ENCODE measurements at regions not wholly inside any gene's neighbourhood (a gene's known extent, or its start where the extent isn't known, plus 50 kb on each side); places are given as distances from the start of the nearest gene placed in this dataset.

DNA sequence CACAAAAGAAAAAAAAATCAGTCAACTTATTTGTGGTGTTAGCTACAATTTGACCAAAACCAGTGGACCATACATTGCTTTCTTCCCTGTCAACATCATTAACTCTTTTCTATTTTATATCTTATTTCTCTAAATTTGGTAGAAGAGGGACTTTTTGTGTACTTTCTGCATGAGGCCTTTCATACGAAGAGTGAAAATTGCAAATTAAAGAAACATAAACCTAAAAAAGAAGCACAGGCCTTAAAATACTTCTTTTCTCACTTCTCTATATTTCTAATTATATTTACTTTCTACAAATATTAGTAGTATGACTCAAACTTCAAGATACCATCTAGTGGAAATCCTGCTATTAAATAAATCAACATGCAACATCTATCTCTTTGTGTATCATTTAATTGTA lies 1073.4 kb upstream of the ZEB2 start (continued):
- TF ChIP-seq GLIS1 (tag by site-specific recombination; IDR thresholded peaks at IDR 0.05), result no peak
- no peak for TF ChIP-seq ZNF311 (tag by site-specific recombination; IDR thresholded peaks at IDR 0.05; ENCODE audit: borderline replicate concordance)
- TF ChIP-seq HOXA7 (CRISPR knock-in tag; IDR thresholded peaks at IDR 0.05; ENCODE audit: borderline replicate concordance), result no peak

DNA sequence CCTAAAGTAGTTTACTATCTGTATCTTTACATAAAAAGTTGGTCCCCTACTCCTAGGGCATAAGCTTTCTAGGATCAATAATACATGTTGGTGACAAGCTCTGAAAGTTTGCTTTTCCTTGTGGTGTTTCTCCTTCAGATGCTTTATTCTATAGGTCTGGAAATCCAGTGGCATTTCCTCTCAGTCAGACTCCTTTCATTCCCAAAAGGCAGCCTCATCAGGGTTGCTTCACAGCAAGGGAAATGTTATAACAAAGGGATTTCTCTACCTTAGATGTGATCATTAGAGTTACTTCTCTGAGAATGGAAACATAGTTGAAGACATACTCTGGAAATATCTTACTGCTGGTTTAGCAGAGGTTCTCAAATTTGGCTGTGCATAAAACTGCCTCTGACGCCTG lies 1072.4 kb upstream of the ZEB2 start:
- CTCF ChIA-PET, result interaction anchor here (1.1 kb wide), 2 partner anchors 9 to 28 kb away, joined by 3 read pairs; no protein-coding TSS in a partner anchor
- POLR2A ChIA-PET, result no interaction called here
- Histone ChIP-seq H3K4me3 (ENCODE audit: low read depth, low read length) (no peak overlapping the region), H3K9me3 (ENCODE audit: control insufficient read depth, insufficient read depth, low read depth, low read length) (no peaks in the 10 kb centered on the region; the same call in 1 of the 2 replicates), H3K4me1 (ENCODE audit: control insufficient read depth, insufficient read depth, low read length) (0 out of 2 replicates have a peak, but pooled peaks cover 2% of the 10 kb centered on the region), H3K36me3 (ENCODE audit: control insufficient read depth in 2 of 2, insufficient read depth in 1 of 2, low read length in 2 of 2) (no peaks in the 10 kb centered on the region), H3K27ac (ENCODE audit: extremely low read depth, low read depth, low read length) (no peak overlapping the region)
- TF ChIP-seq ZNF548 (tag by site-specific recombination; IDR thresholded peaks at IDR 0.05) (no peak), KLF9 (tag by site-specific recombination; IDR thresholded peaks at IDR 0.05; ENCODE audit: low read depth) (no peak), REPIN1 (tag by site-specific recombination; IDR thresholded peaks at IDR 0.05; ENCODE audit: low read depth) (no peak), ZIC2 (tag by site-specific recombination; IDR thresholded peaks at IDR 0.05) (no peak), ZNF426 (tag by site-specific recombination; IDR thresholded peaks at IDR 0.05) (no peak), ZNF560 (tag by site-specific recombination; IDR thresholded peaks at IDR 0.05; ENCODE audit: borderline replicate concordance) (no peak)
- TF ChIP-seq, protein P1, sequence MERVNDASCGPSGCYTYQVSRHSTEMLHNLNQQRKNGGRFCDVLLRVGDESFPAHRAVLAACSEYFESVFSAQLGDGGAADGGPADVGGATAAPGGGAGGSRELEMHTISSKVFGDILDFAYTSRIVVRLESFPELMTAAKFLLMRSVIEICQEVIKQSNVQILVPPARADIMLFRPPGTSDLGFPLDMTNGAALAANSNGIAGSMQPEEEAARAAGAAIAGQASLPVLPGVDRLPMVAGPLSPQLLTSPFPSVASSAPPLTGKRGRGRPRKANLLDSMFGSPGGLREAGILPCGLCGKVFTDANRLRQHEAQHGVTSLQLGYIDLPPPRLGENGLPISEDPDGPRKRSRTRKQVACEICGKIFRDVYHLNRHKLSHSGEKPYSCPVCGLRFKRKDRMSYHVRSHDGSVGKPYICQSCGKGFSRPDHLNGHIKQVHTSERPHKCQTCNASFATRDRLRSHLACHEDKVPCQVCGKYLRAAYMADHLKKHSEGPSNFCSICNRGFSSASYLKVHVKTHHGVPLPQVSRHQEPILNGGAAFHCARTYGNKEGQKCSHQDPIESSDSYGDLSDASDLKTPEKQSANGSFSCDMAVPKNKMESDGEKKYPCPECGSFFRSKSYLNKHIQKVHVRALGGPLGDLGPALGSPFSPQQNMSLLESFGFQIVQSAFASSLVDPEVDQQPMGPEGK (tag by site-specific recombination; IDR thresholded peaks at IDR 0.05), result no peak
- TF ChIP-seq, protein P2, sequence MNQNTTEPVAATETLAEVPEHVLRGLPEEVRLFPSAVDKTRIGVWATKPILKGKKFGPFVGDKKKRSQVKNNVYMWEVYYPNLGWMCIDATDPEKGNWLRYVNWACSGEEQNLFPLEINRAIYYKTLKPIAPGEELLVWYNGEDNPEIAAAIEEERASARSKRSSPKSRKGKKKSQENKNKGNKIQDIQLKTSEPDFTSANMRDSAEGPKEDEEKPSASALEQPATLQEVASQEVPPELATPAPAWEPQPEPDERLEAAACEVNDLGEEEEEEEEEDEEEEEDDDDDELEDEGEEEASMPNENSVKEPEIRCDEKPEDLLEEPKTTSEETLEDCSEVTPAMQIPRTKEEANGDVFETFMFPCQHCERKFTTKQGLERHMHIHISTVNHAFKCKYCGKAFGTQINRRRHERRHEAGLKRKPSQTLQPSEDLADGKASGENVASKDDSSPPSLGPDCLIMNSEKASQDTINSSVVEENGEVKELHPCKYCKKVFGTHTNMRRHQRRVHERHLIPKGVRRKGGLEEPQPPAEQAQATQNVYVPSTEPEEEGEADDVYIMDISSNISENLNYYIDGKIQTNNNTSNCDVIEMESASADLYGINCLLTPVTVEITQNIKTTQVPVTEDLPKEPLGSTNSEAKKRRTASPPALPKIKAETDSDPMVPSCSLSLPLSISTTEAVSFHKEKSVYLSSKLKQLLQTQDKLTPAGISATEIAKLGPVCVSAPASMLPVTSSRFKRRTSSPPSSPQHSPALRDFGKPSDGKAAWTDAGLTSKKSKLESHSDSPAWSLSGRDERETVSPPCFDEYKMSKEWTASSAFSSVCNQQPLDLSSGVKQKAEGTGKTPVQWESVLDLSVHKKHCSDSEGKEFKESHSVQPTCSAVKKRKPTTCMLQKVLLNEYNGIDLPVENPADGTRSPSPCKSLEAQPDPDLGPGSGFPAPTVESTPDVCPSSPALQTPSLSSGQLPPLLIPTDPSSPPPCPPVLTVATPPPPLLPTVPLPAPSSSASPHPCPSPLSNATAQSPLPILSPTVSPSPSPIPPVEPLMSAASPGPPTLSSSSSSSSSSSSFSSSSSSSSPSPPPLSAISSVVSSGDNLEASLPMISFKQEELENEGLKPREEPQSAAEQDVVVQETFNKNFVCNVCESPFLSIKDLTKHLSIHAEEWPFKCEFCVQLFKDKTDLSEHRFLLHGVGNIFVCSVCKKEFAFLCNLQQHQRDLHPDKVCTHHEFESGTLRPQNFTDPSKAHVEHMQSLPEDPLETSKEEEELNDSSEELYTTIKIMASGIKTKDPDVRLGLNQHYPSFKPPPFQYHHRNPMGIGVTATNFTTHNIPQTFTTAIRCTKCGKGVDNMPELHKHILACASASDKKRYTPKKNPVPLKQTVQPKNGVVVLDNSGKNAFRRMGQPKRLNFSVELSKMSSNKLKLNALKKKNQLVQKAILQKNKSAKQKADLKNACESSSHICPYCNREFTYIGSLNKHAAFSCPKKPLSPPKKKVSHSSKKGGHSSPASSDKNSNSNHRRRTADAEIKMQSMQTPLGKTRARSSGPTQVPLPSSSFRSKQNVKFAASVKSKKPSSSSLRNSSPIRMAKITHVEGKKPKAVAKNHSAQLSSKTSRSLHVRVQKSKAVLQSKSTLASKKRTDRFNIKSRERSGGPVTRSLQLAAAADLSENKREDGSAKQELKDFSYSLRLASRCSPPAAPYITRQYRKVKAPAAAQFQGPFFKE (tag by site-specific recombination; IDR thresholded peaks at IDR 0.05; ENCODE audit: borderline replicate concordance), result no peak

DNA sequence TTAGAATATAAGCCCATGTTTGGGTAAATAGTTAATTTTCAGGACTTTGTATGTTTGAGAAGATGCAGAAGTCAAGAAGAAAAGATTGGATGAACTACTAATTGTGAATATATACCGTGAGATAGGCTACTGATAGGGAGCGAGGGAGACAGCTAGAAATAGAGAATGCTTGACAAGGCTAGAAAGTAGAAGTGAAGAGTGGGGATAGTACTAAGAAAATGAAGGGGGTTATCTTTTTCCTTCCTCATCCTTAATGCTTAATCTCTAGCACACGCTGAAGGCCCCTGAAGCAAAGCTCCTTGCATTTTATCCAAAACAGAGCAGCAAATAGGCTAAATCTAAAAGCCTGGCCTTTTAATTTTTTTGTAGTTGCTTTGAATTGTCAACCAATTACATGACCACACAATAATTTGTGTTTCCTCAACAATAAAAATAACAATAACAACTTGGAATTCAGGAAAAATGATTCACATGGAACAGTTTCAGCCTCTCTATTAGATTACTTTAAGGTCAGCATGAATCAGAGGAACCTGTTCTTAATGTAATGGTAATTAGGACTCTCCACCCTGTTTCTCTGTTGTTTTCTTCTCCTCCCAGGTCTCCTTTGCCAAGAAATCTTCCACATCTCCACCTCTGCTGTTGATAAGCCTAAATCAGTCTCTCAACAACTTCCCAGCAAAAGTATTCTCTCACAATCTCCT lies 1071.3 kb upstream of the ZEB2 start:
- Histone ChIP-seq H3K4me1 (ENCODE audit: control insufficient read depth, insufficient read depth, low read length) (0 out of 2 replicates have a peak, but pooled peaks cover 2% of the 10 kb centered on the region), H3K27ac (ENCODE audit: extremely low read depth, low read depth, low read length) (no peak overlapping the region), H3K36me3 (ENCODE audit: control insufficient read depth in 2 of 2, insufficient read depth in 1 of 2, low read length in 2 of 2) (no peaks in the 10 kb centered on the region), H3K9me3 (ENCODE audit: control insufficient read depth, insufficient read depth, low read depth, low read length) (no peaks in the 10 kb centered on the region; the same call in 1 of the 2 replicates), H3K4me3 (ENCODE audit: low read depth, low read length) (no peak overlapping the region)
- ChIA-PET CTCF (interaction anchor here (1.1 kb wide), 1 partner anchor 27 kb away, joined by 3 read pairs; no protein-coding TSS in a partner anchor), POLR2A (no interaction called here)
- no peak for TF ChIP-seq ZNF670 (tag by site-specific recombination; IDR thresholded peaks at IDR 0.05; ENCODE audit: low read depth)
- TF ChIP-seq ZNF707 (tag by site-specific recombination; IDR thresholded peaks at IDR 0.05), result no peak
- no peak for TF ChIP-seq ZNF777 (tag by site-specific recombination; IDR thresholded peaks at IDR 0.05; ENCODE audit: borderline replicate concordance)
- TF ChIP-seq, protein P3, sequence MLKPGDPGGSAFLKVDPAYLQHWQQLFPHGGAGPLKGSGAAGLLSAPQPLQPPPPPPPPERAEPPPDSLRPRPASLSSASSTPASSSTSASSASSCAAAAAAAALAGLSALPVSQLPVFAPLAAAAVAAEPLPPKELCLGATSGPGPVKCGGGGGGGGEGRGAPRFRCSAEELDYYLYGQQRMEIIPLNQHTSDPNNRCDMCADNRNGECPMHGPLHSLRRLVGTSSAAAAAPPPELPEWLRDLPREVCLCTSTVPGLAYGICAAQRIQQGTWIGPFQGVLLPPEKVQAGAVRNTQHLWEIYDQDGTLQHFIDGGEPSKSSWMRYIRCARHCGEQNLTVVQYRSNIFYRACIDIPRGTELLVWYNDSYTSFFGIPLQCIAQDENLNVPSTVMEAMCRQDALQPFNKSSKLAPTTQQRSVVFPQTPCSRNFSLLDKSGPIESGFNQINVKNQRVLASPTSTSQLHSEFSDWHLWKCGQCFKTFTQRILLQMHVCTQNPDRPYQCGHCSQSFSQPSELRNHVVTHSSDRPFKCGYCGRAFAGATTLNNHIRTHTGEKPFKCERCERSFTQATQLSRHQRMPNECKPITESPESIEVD (tag by site-specific recombination; IDR thresholded peaks at IDR 0.05), result no peak
- no peak for TF ChIP-seq ZNF548 (tag by site-specific recombination; IDR thresholded peaks at IDR 0.05)
- no peak for TF ChIP-seq ZNF433 (tag by site-specific recombination; IDR thresholded peaks at IDR 0.05; ENCODE audit: low read depth)
- TF ChIP-seq, protein P4, sequence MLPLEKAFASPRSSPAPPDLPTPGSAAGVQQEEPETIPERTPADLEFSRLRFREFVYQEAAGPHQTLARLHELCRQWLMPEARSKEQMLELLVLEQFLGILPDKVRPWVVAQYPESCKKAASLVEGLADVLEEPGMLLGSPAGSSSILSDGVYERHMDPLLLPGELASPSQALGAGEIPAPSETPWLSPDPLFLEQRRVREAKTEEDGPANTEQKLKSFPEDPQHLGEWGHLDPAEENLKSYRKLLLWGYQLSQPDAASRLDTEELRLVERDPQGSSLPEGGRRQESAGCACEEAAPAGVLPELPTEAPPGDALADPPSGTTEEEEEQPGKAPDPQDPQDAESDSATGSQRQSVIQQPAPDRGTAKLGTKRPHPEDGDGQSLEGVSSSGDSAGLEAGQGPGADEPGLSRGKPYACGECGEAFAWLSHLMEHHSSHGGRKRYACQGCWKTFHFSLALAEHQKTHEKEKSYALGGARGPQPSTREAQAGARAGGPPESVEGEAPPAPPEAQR (tag by site-specific recombination; IDR thresholded peaks at IDR 0.05), result no peak
- TF ChIP-seq, protein P5, sequence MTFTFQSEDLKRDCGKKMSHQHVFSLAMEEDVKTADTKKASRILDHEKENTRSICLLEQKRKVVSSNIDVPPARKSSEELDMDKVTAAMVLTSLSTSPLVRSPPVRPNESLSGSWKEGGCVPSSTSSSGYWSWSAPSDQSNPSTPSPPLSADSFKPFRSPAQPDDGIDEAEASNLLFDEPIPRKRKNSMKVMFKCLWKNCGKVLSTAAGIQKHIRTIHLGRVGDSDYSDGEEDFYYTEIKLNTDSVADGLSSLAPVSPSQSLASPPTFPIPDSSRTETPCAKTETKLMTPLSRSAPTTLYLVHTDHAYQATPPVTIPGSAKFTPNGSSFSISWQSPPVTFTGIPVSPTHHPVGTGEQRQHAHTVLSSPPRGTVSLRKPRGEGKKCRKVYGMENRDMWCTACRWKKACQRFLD (tag by site-specific recombination; IDR thresholded peaks at IDR 0.05), result no peak
- no peak for TF ChIP-seq ZNF350 (tag by site-specific recombination; IDR thresholded peaks at IDR 0.05)

Data from HEK293 (cell line).